Astrocyte (in vitro differentiated cells and primary cell): ENCODE measurements at regions not wholly inside any gene's neighbourhood (a gene's known extent, or its start where the extent isn't known, plus 50 kb on each side); places are given as distances from the start of the nearest gene placed in this dataset.

Experiments
- DNase-seq: peaks from one replicate; pipeline ENCODE4 v3.0.0-alpha.2; 2010; ENCODE audit warnings: low read depth
- FAIRE-seq: peaks from 2 replicates; lab custom pipeline; 2011; peaks lifted over from hg19 to GRCh38; lab: Jason Lieb, UNC
- H2AFZ ChIP-seq: 2 replicates; pipeline ENCODE4 v1.6.0; 2012; ENCODE audit warnings: low read depth, low read length, inconsistent platforms
- H3K27ac ChIP-seq: 2 replicates; pipeline ENCODE4 v1.5.1; 2011; ENCODE audit warnings: low read depth, low read length, inconsistent platforms
- H3K27me3 ChIP-seq: 2 replicates; pipeline ENCODE4 v1.6.0; 2011; ENCODE audit warnings: low read length, inconsistent platforms; ENCODE audit not compliant: insufficient read depth
- H3K36me3 ChIP-seq: 2 replicates; pipeline ENCODE4 v1.5.1; 2011; ENCODE audit warnings: low read length, inconsistent platforms; ENCODE audit not compliant: insufficient read depth
- H3K4me1 ChIP-seq: 2 replicates; pipeline ENCODE4 v1.5.1; 2011; ENCODE audit warnings: low read length, inconsistent platforms; ENCODE audit not compliant: insufficient read depth
- H3K4me2 ChIP-seq: 2 replicates; pipeline ENCODE4 v1.6.0; 2012; ENCODE audit warnings: low read length, inconsistent platforms
- H3K4me3 ChIP-seq: 2 replicates; pipeline ENCODE4 v1.5.1; 2011; ENCODE audit warnings: low read depth, mild to moderate bottlenecking, low read length, inconsistent platforms; ENCODE audit not compliant: insufficient read depth
- H3K79me2 ChIP-seq: 2 replicates; pipeline ENCODE4 v1.6.0; 2012; ENCODE audit warnings: mild to moderate bottlenecking, low read length, inconsistent platforms; ENCODE audit not compliant: insufficient read depth
- H3K9ac ChIP-seq: 2 replicates; pipeline ENCODE4 v1.6.0; 2012; ENCODE audit warnings: mild to moderate bottlenecking, low read length, inconsistent platforms
- H3K9me3 ChIP-seq: 2 replicates; pipeline ENCODE4 v1.5.1; 2012; ENCODE audit warnings: low read depth, mild to moderate bottlenecking, low read length, inconsistent platforms; ENCODE audit not compliant: insufficient read depth
- H4K20me1 ChIP-seq: 2 replicates; pipeline ENCODE4 v1.6.0; 2012; ENCODE audit warnings: low read length, inconsistent platforms; ENCODE audit not compliant: insufficient read depth
- H3K27ac Mint-ChIP-seq: one replicate; pipeline ENCODE4 v1.8.0; 2021; ENCODE audit warnings: mild to moderate bottlenecking, mixed read lengths; ENCODE audit not compliant: unreplicated experiment
- H3K27me3 Mint-ChIP-seq: one replicate; pipeline ENCODE4 v1.8.0; 2021; ENCODE audit warnings: low read depth, mixed read lengths; ENCODE audit not compliant: unreplicated experiment
- H3K36me3 Mint-ChIP-seq: one replicate; pipeline ENCODE4 v1.8.0; 2021; ENCODE audit warnings: low read depth, mixed read lengths; ENCODE audit not compliant: unreplicated experiment
- H3K4me1 Mint-ChIP-seq: one replicate; pipeline ENCODE4 v1.8.0; 2021; ENCODE audit warnings: low read depth, mixed read lengths; ENCODE audit not compliant: unreplicated experiment
- H3K4me3 Mint-ChIP-seq: one replicate; pipeline ENCODE4 v1.8.0; 2021; ENCODE audit warnings: mild to moderate bottlenecking, moderate library complexity, mixed read lengths; ENCODE audit not compliant: unreplicated experiment
- H3K9me3 Mint-ChIP-seq: one replicate; pipeline ENCODE4 v1.8.0; 2021; ENCODE audit warnings: mild to moderate bottlenecking, mixed read lengths; ENCODE audit not compliant: unreplicated experiment
- CTCF ChIP-seq: IDR thresholded peaks from 2 replicates; pipeline ENCODE4 v1.5.1; 2011; ENCODE audit warnings: low read depth, mild to moderate bottlenecking, inconsistent platforms, low read length, moderate library complexity; ENCODE audit not compliant: insufficient read depth
- EZH2 ChIP-seq: IDR thresholded peaks from 2 replicates; pipeline ENCODE4 v1.6.1; 2012; ENCODE audit warnings: mild to moderate bottlenecking, low read length, inconsistent platforms; ENCODE audit not compliant: insufficient read depth

- Mint-ChIP-seq H3K36me3 (no peaks in the 10 kb centered on the region), H3K4me1 (no peaks in the 10 kb centered on the region), H3K4me3 (no peak overlapping the region), H3K27me3 (no peaks in the 10 kb centered on the region), H3K27ac (no peak overlapping the region), H3K9me3 (no peaks in the 10 kb centered on the region)
- FAIRE-seq, result no peak
- Histone ChIP-seq H3K79me2 (no peaks in the 10 kb centered on the region), H3K9me3 (no peaks in the 10 kb centered on the region), H3K4me1 (no peaks in the 10 kb centered on the region), H3K27me3 (no peaks in the 10 kb centered on the region), H3K36me3 (no peaks in the 10 kb centered on the region), H3K27ac (no peak overlapping the region), H3K4me2 (no peak overlapping the region), H3K4me3 (no peak overlapping the region), H4K20me1 (no peaks in the 10 kb centered on the region), H3K9ac (no peak overlapping the region), H2AFZ (no peak overlapping the region)
- TF ChIP-seq EZH2 (no peak), CTCF (no peak)
- no peak for DNase-seq
These were observed 1391.0 kb upstream of the ADGRB3 start for GRCh38 chr6:67244037-67244436.

GRCh38 chr6:67237277-67237676, 1397.8 kb upstream of the ADGRB3 start:
- DNase-seq (no peak), FAIRE-seq (no peak)
- Histone ChIP-seq H3K9me3 (no peaks in the 10 kb centered on the region), H3K4me2 (no peak overlapping the region), H3K4me3 (no peak overlapping the region), H3K9ac (no peak overlapping the region), H3K36me3 (no peaks in the 10 kb centered on the region), H3K27me3 (no peaks in the 10 kb centered on the region), H3K4me1 (no peaks in the 10 kb centered on the region), H2AFZ (no peak overlapping the region), H3K27ac (no peak overlapping the region), H4K20me1 (no peaks in the 10 kb centered on the region), H3K79me2 (no peaks in the 10 kb centered on the region)
- H3K27ac Mint-ChIP-seq, result no peak overlapping the region
- no peaks in the 10 kb centered on the region for H3K27me3 Mint-ChIP-seq
- H3K9me3 Mint-ChIP-seq, result no peaks in the 10 kb centered on the region
- H3K4me1 Mint-ChIP-seq, result no peaks in the 10 kb centered on the region
- no peaks in the 10 kb centered on the region for H3K36me3 Mint-ChIP-seq
- no peak for TF ChIP-seq CTCF
- TF ChIP-seq EZH2, result no peak
- no peak overlapping the region for H3K4me3 Mint-ChIP-seq

- Mint-ChIP-seq H3K36me3 (no peaks in the 10 kb centered on the region), H3K4me3 (no peak overlapping the region), H3K9me3 (no peaks in the 10 kb centered on the region), H3K27ac (no peak overlapping the region), H3K27me3 (no peaks in the 10 kb centered on the region), H3K4me1 (no peaks in the 10 kb centered on the region)
- Histone ChIP-seq H3K36me3 (no peaks in the 10 kb centered on the region), H3K79me2 (no peaks in the 10 kb centered on the region), H3K27me3 (no peaks in the 10 kb centered on the region), H3K4me1 (no peaks in the 10 kb centered on the region), H4K20me1 (no peaks in the 10 kb centered on the region), H2AFZ (no peak overlapping the region), H3K9me3 (no peaks in the 10 kb centered on the region), H3K4me3 (no peak overlapping the region), H3K27ac (no peak overlapping the region), H3K9ac (no peak overlapping the region), H3K4me2 (no peak overlapping the region)
- DNase-seq (no peak), FAIRE-seq (no peak)
- TF ChIP-seq EZH2 (no peak), CTCF (no peak)
These were observed 1404.0 kb upstream of the ADGRB3 start for GRCh38 chr6:67231092-67231491.
